Neural cell (in vitro differentiated cells): ENCODE measurements at regions not wholly inside any gene's neighbourhood (a gene's known extent, or its start where the extent isn't known, plus 50 kb on each side); places are given as distances from the start of the nearest gene placed in this dataset.

Experiments
- H2AFZ ChIP-seq: fragments of 200-600, 300-800 bp; sonication (generic), shearing (Covaris generic); 2 replicates; pipeline ENCODE4 v1.6.0; 2014; ENCODE audit warnings: low read depth, mild to moderate bottlenecking, antibody characterized with exemption, low read length, moderate library complexity
- H3F3A ChIP-seq: fragments of 200-600 bp; shearing (Covaris generic); 2 replicates; pipeline ENCODE4 v1.6.1; 2016; ENCODE audit warnings: mild to moderate bottlenecking, moderate library complexity, mixed read lengths, antibody characterized with exemption, low read length; ENCODE audit not compliant: insufficient read depth, poor library complexity, severe bottlenecking
- H3K27ac ChIP-seq: fragments of 200-600, 300-800 bp; sonication (generic), shearing (Covaris generic); 2 replicates; pipeline ENCODE4 v1.5.1; 2014; ENCODE audit warnings: mild to moderate bottlenecking, low read length, moderate library complexity
- H3K27me3 ChIP-seq: fragments of 300-800, 200-600 bp; sonication (generic), shearing (Covaris generic); 2 replicates; pipeline ENCODE4 v1.6.0; 2014; ENCODE audit warnings: mild to moderate bottlenecking, low read depth, low read length, moderate library complexity; ENCODE audit not compliant: insufficient read depth
- H3K36me3 ChIP-seq: fragments of 300-800, 200-600 bp; sonication (generic), shearing (Covaris generic); 2 replicates; pipeline ENCODE4 v1.5.1; 2014; ENCODE audit warnings: mild to moderate bottlenecking, antibody characterized with exemption, low read length, moderate library complexity; ENCODE audit not compliant: insufficient read depth
- H3K4me2 ChIP-seq: fragments of 300-800, 200-600 bp; sonication (generic), shearing (Covaris generic); 2 replicates; pipeline ENCODE4 v1.6.0; 2014; ENCODE audit warnings: mild to moderate bottlenecking, low read length
- H3K4me3 ChIP-seq: fragments of 300-800, 200-600 bp; sonication (generic), shearing (Covaris generic); 2 replicates; pipeline ENCODE4 v1.5.1; 2014; ENCODE audit warnings: mild to moderate bottlenecking, low read length, moderate library complexity
- H3K79me2 ChIP-seq: fragments of 200-600 bp; shearing (Covaris generic); replicated peaks from 2 replicates; pipeline ENCODE4 v1.6.0; 2014; ENCODE audit warnings: mild to moderate bottlenecking, low read length, moderate library complexity; ENCODE audit not compliant: insufficient read depth
- H3K9ac ChIP-seq: fragments of 300-800, 200-600 bp; sonication (generic), shearing (Covaris generic); 2 replicates; pipeline ENCODE4 v1.6.1; 2016; ENCODE audit warnings: mild to moderate bottlenecking, low read length, mixed read lengths
- H3K9me2 ChIP-seq: fragments of 200-600 bp; shearing (Covaris generic); 2 replicates; pipeline ENCODE4 v1.6.1; 2016; ENCODE audit warnings: mild to moderate bottlenecking, low read length, mixed read lengths; ENCODE audit not compliant: insufficient read depth
- H3K9me3 ChIP-seq: fragments of 200-600, 300-800 bp; sonication (generic), shearing (Covaris generic); 2 replicates; pipeline ENCODE4 v1.6.1; 2016; ENCODE audit warnings: mild to moderate bottlenecking, mixed run types, low read length, moderate library complexity, mixed read lengths
- H4K20me1 ChIP-seq: fragments of 200-600 bp; shearing (Covaris generic); 2 replicates; pipeline ENCODE4 v1.6.1; 2016; ENCODE audit warnings: mild to moderate bottlenecking, mixed run types; ENCODE audit not compliant: insufficient read depth
- CTCF ChIP-seq: fragments of 450-650 bp; IDR thresholded peaks from 2 replicates; pipeline ENCODE4 v1.5.1; 2014; ENCODE audit warnings: antibody characterized with exemption, mild to moderate bottlenecking, moderate library complexity; ENCODE audit not compliant: poor library complexity, severe bottlenecking
- EP300 ChIP-seq: fragments of 450-650 bp; conservative IDR thresholded peaks from 2 replicates; pipeline ENCODE4 v1.6.1; 2014; ENCODE audit warnings: antibody characterized with exemption, mild to moderate bottlenecking, moderate library complexity; ENCODE audit not compliant: poor library complexity, severe bottlenecking
- EZH2 ChIP-seq: fragments of 200-600, 300-800 bp; shearing (Covaris generic), sonication (generic); IDR thresholded peaks from 2 replicates; pipeline ENCODE4 v1.6.1; 2014; ENCODE audit warnings: antibody characterized with exemption, low read length, borderline replicate concordance, mild to moderate bottlenecking; ENCODE audit not compliant: insufficient read depth, poor library complexity, severe bottlenecking
- MXI1 ChIP-seq: fragments of 450-650 bp; conservative IDR thresholded peaks from 2 replicates; pipeline ENCODE4 v1.6.1; 2014; ENCODE audit warnings: antibody characterized with exemption, mild to moderate bottlenecking; ENCODE audit not compliant: poor library complexity, severe bottlenecking
- POLR2AphosphoS5 ChIP-seq: IDR thresholded peaks from 2 replicates; pipeline ENCODE4 v1.6.1; 2012
- RAD21 ChIP-seq: fragments of 450-650 bp; conservative IDR thresholded peaks from 2 replicates; pipeline ENCODE4 v1.6.1; 2014; ENCODE audit warnings: antibody characterized with exemption, mild to moderate bottlenecking, moderate library complexity
- REST ChIP-seq: IDR thresholded peaks from 2 replicates; pipeline ENCODE4 v1.6.1; 2012; ENCODE audit warnings: borderline replicate concordance
- SMC3 ChIP-seq: fragments of 450-650 bp; conservative IDR thresholded peaks from 2 replicates; pipeline ENCODE4 v1.6.1; 2014; ENCODE audit warnings: antibody characterized with exemption, mild to moderate bottlenecking, moderate library complexity; ENCODE audit not compliant: poor library complexity
- TAF1 ChIP-seq: IDR thresholded peaks from 2 replicates; pipeline ENCODE4 v1.6.1; 2012; ENCODE audit warnings: low read depth

- no peaks in the 10 kb centered on the region for H3K9me3 ChIP-seq
- no peaks in the 10 kb centered on the region for H3F3A ChIP-seq
- H3K79me2 ChIP-seq, result no peaks in the 10 kb centered on the region
- H3K36me3 ChIP-seq, result no peaks in the 10 kb centered on the region
- no peaks in the 10 kb centered on the region for H3K27me3 ChIP-seq
- no peak overlapping the region for H3K9ac ChIP-seq
- no peaks in the 10 kb centered on the region for H4K20me1 ChIP-seq
- TF ChIP-seq EZH2 (no peak), POLR2AphosphoS5 (no peak), TAF1 (no peak), REST (no peak), MXI1 (no peak), RAD21 (no peak), CTCF (no peak), EP300 (no peak), SMC3 (no peak)
- no peaks in the 10 kb centered on the region for H3K9me2 ChIP-seq
- H3K4me2 ChIP-seq, result no peak overlapping the region
- H2AFZ ChIP-seq, result no peak overlapping the region
- H3K4me3 ChIP-seq, result no peak overlapping the region
- no peak overlapping the region for H3K27ac ChIP-seq
Measured at GRCh38 chr9:21634951-21635350, 152.8 kb upstream of the IFNE start.

- Histone ChIP-seq H2AFZ (no peak overlapping the region), H3K4me2 (no peak overlapping the region), H3K36me3 (no peaks in the 10 kb centered on the region), H3K9me2 (no peaks in the 10 kb centered on the region), H3K4me3 (no peak overlapping the region), H3K9me3 (no peaks in the 10 kb centered on the region), H3K79me2 (no peaks in the 10 kb centered on the region), H3K27ac (no peak overlapping the region), H3F3A (no peaks in the 10 kb centered on the region), H3K27me3 (no peaks in the 10 kb centered on the region), H3K9ac (no peak overlapping the region), H4K20me1 (no peaks in the 10 kb centered on the region)
- TF ChIP-seq EZH2, result no peak
Measured at GRCh38 chr9:21638104-21638503, 156.0 kb upstream of the IFNE start.

GRCh38 chr9:21653091-21653490 is 149.3 kb upstream of the MTAP start:
- H3K4me2 ChIP-seq, result no peak overlapping the region
- no peaks in the 10 kb centered on the region for H3K36me3 ChIP-seq
- no peaks in the 10 kb centered on the region for H3K79me2 ChIP-seq
- no peaks in the 10 kb centered on the region for H4K20me1 ChIP-seq
- TF ChIP-seq SMC3 (no peak), EP300 (no peak), RAD21 (no peak), TAF1 (no peak), REST (no peak), MXI1 (no peak), CTCF (no peak), EZH2 (no peak), POLR2AphosphoS5 (no peak)
- no peaks in the 10 kb centered on the region for H3K9me2 ChIP-seq
- H3F3A ChIP-seq, result no peaks in the 10 kb centered on the region
- H3K27me3 ChIP-seq, result no peaks in the 10 kb centered on the region
- H3K4me3 ChIP-seq, result no peak overlapping the region
- no peaks in the 10 kb centered on the region for H3K9me3 ChIP-seq
- H2AFZ ChIP-seq, result no peak overlapping the region
- no peak overlapping the region for H3K9ac ChIP-seq
- H3K27ac ChIP-seq, result no peak overlapping the region
